ENCODE measurements at regions not wholly inside any gene's neighbourhood (a gene's known extent, or its start where the extent isn't known, plus 50 kb on each side); places are given as distances from the start of the nearest gene placed in this dataset.

GRCh38 chr12:88985011-88985410 is 367.3 kb downstream of the DUSP6 start:
- DNase-seq, result no peak

GRCh38 chr12:88982694-88983093 is 369.6 kb downstream of the DUSP6 start:
- DNase-seq, result no peak

- no peak for DNase-seq
These were observed 375.2 kb downstream of the DUSP6 start for GRCh38 chr12:88977115-88977514.

DNA sequence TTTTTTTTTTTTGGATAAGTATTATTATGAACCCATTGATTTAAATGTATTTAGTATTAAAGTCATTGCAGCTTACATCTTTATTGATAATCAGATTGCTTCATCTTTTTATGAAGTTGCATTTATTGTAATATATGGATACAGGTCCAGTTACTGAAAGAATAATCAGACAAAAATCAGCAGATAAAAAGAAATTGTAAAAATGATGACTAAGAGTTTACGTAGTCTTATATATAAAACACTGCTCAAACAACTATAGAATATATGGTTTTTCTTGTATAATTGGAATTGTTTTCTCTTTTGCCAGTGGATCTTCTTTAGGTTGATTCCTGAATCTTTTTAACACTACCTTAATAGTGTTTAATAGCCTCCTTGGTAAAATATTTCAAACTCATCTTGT is 378.3 kb downstream of the DUSP6 start:
- DNase-seq, result no peak

DNA sequence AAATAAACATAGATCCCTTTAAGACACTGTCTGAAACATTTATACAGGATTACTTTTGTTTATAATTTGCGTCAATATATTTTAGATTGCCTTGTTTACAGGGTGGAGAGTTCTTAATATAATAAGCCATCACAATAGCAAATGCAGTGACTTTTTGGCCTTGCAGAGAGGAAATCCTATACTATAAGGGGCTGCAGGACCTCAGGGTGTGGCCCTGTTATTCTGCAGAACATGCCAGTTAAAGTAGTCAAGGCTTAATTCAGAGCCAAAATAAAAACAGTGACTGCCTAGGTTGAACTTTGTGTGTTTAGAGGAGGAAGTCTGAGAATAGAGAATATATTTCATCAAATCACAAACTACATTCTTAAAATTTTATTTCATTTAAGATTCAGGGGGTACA is 381.6 kb downstream of the DUSP6 start:
- no peak for DNase-seq

DNA sequence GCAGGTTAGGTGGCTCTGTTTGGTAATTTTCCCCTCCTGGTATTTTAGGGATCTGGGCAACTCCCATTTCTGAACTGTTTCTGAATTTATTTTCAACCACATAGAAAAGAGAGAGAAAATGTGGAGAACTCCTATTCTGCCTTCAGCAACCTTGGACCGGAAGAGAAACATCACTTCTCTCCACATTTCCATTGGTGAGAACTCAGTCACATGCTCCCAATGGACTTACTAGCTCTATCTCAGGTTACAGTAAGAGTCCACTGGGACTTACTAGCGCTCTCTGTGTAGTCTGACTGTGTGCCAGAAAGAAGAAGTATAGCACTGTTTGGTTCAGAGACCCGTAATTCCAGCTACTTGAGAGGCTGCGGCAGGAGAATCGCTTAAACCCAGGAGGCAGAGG is 383.2 kb downstream of the DUSP6 start:
- DNase-seq, result no peak

DNA sequence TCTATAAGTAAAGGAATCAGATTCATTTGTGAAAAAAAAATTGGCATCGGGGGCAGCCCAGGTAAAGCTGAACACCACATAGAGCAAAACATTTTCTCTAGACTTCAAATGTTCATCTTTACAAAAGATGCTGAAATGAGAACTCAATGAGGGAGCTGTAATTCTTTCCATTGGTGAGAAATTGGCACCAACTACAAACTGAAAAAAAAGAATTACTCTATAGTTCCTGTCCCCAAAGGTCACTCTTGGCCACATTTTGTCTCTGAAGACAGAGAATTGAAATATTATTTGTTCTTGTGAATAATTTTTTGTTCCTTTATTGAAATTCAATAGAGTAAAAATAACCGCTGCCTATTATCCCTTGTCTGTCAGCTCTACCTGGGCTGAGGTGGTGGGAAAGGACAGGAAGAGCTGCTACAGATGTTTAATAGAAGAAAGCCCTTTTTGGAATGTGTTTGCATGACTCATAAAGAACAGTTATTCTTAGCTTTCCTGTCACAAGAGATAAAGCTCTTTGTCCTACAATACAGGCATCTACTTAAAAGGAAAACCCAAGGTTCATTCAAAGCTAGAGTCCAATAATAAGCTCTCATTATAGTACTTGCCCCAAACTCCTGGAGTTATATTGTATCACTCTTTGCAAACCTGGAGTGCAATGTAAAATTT is 380.1 kb upstream of the KITLG start:
- DNase-seq, result no peak

DNA sequence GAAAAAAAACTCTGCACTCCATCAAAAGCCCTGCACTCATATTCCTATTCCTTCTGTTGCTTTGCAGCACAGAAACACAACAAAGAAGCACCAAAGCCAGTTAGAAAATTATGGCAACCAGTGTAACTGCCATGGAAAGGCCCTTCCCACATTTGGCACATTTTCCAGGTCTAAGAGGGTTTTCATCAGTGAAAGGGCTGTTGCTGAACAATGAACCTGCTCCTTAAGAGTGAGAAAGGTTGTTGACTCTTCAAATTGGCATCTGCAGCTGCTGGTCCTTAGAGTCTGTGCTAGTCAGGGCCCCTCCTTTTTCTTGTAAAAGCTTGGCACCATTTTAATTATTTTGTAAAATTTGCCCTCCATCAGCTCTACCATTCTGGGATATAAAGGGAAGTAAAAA is 378.7 kb upstream of the KITLG start:
- DNase-seq, result peak; percentile 56

- DNase-seq, result no peak
These were observed 377.9 kb upstream of the KITLG start for GRCh38 chr12:88958153-88958552.

DNA sequence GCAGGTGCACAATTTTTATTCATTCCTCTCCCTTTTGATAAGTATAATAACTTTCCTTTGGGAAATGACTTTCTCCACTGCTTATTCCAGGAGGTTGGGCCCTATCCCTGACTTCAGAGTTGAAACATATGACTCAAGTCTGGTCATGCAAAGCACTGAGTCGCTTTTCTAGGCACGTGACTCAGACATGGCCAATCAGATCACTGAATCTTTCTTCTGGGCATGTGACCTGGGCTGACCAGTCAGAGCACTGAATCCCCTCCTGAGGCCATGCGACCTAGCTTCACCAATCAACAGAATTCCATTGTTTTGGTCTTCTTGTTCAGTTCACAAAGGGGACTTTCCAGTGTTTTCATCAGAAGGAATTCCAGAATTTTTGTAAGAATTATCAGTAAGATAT is 377.1 kb upstream of the KITLG start:
- no peak for DNase-seq

DNA sequence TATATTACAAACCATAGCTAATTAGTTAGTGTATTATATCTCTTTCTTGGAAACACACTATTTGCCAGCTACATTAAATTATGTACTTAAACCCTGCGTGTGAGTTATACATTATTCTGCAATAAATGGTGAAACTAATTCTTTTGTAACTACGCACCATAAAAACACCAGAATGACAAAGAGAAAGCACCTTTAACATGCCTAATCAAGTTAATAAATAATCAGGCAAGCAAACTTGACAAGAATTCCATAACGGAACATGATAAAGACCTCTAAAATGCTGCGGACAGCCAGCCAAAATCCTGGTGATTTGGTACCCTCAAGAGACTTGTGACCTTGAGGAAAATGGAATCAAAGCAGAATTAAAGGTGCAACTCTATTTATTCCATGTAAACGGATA is 375.3 kb upstream of the KITLG start:
- no peak for DNase-seq

GRCh38 chr12:88953029-88953586 is 372.8 kb upstream of the KITLG start:
- no peak for DNase-seq

DNA sequence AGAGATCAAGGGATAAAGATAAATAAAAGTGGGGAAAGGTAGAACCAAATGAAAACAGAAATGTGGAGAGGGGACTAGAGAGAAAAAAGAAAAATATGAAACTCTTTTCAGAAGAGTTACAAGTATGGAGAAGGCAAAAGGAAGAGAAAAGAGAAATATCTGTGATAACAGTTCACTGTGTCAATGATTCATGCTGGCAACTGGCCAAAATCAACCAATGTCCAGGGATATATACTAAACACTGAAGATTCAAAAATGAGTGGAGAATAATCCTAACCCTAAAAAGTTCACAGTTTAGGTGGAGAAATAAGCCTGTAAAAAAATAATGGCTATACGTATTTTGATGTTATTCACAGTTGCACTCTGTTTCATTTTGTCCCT is 372.3 kb upstream of the KITLG start:
- DNase-seq, result no peak

DNA sequence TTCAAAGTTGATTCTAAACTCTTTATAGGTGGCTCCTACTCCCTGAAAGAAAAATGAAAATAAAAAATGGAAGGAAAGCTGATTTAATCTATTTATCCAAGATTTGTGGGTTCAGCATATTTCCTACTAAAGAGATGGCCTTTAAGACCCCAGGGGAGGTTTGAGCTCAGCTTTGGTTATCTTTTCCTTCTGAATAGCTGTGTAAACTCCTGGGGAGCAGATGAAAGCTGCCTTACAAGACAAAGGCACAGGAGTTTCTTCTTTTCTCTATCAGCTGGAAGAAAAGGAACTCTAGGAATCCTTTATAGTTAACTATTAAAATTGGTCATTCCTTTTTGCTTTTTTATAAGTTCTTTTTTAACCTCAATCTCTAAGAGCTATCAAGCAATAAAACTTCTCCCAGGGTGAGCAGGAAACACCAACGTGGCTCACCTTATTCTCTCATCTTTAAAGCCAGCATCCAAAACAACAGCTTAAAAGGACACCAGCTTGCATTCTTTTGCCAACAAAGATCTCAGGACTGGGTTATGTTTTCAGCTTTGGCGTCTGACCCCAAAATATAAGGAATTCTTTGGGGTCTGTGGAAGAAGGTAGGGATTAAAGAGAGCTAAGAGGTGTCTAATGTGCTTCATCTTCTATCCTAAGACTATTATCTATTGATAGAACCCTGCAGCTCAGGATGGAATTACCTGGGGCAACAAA is 371.7 kb upstream of the KITLG start:
- no peak for DNase-seq

DNA sequence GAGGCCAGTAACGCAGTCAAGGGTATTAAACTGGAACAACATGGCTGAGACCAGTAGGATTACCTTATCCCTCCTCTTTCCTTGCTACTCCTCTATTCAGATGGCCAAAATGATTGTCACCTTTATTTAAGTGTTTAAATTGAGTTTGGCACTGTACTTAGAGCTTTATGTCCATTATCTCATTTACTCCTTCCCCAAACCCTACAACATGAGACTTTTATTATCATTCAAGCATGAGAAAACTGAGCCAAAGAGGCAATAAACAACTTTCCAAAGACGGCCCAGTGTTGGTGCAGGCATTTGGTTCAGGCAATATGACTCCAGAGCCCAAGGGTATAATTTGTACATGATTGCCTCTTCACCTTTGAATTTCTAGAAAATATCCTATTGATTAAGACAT is 370.9 kb upstream of the KITLG start:
- DNase-seq, result no peak

DNA sequence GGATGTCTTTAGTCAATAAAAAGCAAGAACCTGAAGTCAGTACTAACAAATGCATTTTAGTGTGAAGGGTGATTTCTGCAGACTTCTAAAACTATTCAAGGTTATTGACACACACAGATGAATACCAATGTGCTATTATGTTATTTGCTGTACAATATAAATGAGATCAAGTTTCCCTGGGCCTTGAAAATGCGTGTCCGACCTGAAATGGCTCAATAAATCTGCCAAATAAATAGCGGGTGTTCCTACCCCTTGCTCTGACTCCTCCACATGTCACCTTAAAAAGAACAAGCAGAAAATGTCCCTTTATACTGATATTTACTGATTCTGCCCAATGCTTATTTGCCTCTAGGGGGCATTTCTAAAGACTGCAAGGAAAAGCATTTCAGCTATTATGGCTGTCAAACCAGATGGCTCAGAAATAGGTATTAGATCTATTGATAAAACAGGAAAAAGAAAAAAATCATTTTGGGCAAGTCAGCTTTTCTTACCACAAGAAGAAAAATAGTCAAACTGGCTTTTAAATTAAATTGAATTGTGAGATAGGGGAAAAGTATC is 367.3 kb upstream of the KITLG start:
- no peak for DNase-seq

DNA sequence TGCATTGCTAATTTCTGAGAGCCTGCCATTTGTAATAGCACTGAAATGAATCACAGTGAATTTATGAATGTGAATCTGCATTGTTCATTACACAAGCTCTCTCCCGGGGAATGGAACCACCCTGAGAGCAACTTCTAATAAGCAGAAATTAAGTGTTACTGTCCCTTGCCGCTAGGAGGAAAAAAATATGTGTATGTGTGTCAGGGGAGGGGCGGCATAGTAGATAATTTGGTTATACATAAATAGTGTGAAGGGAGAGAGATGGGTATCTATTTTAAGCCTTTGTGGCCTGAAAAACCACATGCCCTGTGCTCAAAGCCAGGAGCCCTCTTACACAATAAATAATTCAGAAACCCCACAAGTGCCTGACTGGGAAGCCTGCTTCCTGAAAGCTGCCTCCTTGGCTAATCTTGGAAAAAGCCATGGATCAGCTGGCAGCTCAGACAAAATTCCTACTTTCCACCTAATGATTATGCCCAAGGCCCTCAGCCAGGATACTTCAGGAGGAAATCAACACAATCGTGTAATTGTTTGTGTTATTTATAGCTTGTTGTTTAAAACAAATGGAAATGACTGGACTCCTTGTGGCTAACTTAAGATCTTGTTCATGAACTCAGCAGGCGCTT is 366.2 kb upstream of the KITLG start:
- peak; percentile 25 for DNase-seq

DNA sequence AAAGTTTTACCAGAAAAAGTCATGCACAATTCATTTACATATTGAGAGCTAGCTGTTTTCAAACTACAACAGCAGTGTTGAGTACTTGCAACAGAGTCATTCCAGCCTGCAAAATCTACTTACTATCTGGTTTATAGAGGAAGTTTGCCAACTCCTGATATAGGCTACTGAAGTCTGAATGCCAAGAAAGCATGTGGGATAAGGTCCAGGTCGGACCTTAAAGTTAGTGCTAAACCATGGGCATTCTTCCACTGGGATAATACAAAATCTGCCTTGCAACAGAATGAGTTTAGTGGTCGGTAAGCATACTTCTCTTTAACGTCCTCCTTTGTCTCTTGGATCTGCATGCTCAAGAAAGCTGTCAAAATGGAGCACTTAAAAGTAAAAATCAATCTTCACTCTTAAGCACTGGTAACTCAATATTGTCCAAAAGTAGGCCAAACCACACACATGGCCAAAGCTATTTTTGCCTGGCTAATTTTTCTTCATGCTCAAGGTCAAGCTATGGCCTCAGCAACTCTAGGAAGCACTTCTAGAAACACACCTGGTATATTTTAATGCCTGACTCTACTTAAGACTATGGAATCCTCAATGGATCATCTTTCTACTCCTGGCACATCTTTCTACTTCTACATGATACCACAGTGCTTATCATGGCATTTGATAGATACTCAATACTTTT is 364.9 kb upstream of the KITLG start:
- DNase-seq, result no peak

- no peak for DNase-seq
These were observed 364.1 kb upstream of the KITLG start for GRCh38 chr12:88944397-88944796.

DNA sequence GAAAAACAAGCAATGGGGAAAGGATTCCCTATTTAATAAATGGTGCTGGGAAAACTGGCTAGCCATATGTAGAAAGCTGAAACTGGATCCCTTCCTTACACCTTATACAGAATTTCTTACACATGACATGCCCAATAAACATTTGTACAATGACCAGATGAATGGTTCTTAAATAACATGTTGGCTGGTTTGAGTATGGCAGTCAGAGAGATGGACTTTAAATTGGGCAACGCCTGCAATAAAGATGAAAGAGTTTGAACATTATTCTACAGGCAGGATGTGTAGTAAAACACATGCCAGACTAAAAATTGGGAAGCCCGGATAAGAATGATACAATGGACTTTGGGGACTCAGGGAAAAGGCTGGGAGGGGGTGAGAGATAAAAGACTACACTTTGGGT is 360.6 kb upstream of the KITLG start:
- no peak for DNase-seq

GRCh38 chr12:88935856-88936255 is 355.6 kb upstream of the KITLG start:
- DNase-seq, result no peak

DNA sequence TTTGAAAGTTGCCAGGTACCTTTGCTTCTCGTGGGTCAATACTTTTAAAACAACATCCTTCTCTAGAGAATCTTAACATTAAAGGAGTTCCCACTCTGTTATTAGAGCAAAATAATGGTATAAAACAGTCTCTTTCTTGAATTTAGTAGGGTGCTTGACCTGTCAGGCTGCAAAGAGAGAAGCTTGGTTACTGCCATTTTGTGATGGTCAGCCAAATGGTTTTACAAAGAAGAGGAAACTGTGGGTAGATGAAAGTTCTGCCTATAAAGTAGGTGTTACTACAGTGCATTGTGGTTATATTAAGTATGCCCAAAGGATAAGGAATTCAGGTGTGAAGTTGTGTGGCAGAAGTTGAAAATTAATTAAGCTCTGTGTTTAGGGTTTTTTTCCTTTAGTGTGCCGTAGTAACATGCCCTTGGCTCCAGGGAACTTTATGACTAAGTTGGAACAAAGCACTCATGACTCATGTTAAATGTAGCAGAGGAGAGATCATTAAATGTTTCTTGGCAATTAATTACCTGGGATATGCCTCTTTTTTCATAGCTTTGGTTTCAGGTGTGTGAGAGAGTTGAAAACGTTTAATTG is 354.0 kb upstream of the KITLG start:
- DNase-seq, result no peak

GRCh38 chr12:88932457-88932856 is 352.2 kb upstream of the KITLG start:
- no peak for DNase-seq
